ENCODE measurements at regions not wholly inside any gene's neighbourhood (a gene's known extent, or its start where the extent isn't known, plus 50 kb on each side); places are given as distances from the start of the nearest gene placed in this dataset.

- no peak overlapping the region for H3K4me3 ChIP-seq (ENCODE audit: low read depth, low read length)
- no peak for TF ChIP-seq CTCF (IDR thresholded peaks at IDR 0.05; ENCODE audit: insufficient read depth, low read depth, low read length)
- DNase-seq (ENCODE audit: low read depth) = peak; percentile 78
Observed at GRCh38 chr6:56766806-56767178, 124.1 kb upstream of the DST start.

GRCh38 chr6:56766139-56766805 lies 123.6 kb upstream of the DST start:
- no peak for TF ChIP-seq CTCF (IDR thresholded peaks at IDR 0.05; ENCODE audit: insufficient read depth, low read depth, low read length)
- no peak for DNase-seq (ENCODE audit: low read depth)
- no peak overlapping the region for H3K4me3 ChIP-seq (ENCODE audit: low read depth, low read length)

DNA sequence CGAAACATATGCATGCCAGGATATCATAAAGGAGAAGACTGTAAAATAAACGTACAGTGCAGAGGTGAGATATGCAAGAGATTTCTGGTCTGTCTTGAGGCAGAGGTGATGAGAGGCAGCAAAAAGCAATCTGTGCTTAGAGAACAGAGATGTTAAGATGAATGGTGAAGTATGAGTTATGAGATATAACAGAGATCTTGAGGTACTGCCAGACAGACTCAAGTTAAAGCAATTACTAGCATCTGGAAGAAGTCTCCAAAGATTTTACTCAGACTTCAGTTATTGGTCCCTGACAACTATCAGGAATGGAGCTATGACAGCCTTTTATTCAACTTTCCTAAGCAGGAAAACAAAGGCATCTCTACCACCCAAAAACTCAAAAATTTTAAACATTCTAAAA lies 122.8 kb upstream of the DST start:
- no peak for DNase-seq (ENCODE audit: low read depth)
- H3K4me3 ChIP-seq (ENCODE audit: low read depth, low read length) = no peak overlapping the region
- no peak for TF ChIP-seq CTCF (IDR thresholded peaks at IDR 0.05; ENCODE audit: insufficient read depth, low read depth, low read length)

DNA sequence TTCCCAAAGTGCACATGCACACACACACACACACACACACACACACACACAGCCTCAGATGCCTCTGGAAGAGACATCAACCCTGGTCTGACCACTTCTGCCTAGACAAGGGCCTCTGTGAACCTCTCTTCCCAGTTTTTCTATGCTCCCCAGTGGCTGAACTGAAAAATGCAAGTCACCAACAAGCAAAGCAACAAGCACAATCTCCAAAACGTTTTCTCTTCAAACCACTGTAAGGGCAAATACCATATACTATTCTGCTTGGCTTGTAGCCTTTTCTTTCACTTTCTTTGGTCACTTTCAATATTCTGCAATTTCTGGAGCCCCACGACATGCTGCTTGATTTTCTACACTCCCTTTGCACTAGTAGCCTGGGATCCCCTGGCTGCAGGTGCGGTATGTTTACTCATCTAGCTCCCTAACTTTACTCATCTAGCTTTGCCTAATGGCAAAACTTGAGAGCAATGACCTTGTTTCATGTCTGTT lies 121.4 kb upstream of the DST start:
- no peak overlapping the region for H3K4me3 ChIP-seq (ENCODE audit: low read depth, low read length)
- peak; percentile 55 for TF ChIP-seq CTCF (IDR thresholded peaks at IDR 0.05; ENCODE audit: insufficient read depth, low read depth, low read length)
- DNase-seq (ENCODE audit: low read depth) = peak; percentile 57

DNA sequence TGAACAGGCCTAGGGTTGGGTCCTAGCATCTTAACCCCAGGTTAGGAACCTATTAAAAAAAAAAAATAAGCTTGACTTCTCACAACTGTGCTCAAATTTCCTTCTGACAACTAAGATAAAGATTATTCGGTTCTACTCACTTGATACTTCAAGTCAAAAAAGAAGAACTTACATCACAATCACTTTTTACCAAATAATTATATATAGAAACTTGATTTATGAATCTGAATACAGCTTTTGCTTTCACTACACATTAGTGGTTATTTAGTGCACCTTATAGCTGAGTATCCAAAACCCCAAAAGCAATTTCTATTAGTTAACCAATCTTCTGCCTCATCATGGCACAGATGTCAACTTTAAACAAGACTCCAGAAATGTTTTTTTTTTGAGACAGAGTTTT lies 119.0 kb upstream of the DST start:
- DNase-seq (ENCODE audit: low read depth) = no peak
- no peak overlapping the region for H3K4me3 ChIP-seq (ENCODE audit: low read depth, low read length)
- TF ChIP-seq CTCF (IDR thresholded peaks at IDR 0.05; ENCODE audit: insufficient read depth, low read depth, low read length) = no peak

DNA sequence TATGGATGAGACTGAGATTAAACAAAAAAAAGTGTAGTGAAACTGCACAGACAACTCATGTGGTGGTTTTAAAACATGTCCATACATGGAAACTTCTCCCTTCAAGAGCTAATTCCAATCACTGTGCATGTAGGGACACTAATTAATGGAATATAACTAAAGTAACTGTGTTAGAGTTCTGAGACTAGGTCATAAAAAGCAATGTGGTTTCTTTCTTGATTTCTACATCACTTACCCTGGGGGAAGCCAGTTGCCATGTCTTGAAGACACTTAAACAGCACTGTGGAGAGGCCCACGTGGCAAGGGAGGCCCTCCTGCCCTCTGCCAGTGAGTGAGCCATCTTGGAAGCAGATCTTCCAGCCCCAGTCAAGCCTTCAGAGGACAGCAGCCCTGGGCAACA lies 118.2 kb upstream of the DST start:
- TF ChIP-seq CTCF (IDR thresholded peaks at IDR 0.05; ENCODE audit: insufficient read depth, low read depth, low read length) = no peak

GRCh38 chr6:56759521-56759920 lies 116.8 kb upstream of the DST start:
- no peak for DNase-seq (ENCODE audit: low read depth)
- H3K4me3 ChIP-seq (ENCODE audit: low read depth, low read length) = no peak overlapping the region
- no peak for TF ChIP-seq CTCF (IDR thresholded peaks at IDR 0.05; ENCODE audit: insufficient read depth, low read depth, low read length)

More for the DNA sequence above, 118.2 kb upstream of the DST start:
- DNase-seq (ENCODE audit: low read depth) = peak; percentile 43
- H3K4me3 ChIP-seq (ENCODE audit: low read depth, low read length) = no peak overlapping the region
